ENCODE measurements at regions not wholly inside any gene's neighbourhood (a gene's known extent, or its start where the extent isn't known, plus 50 kb on each side); places are given as distances from the start of the nearest gene placed in this dataset.

GRCh38 chr9:23938908-23939307 lies 112.9 kb upstream of the ELAVL2 start:
- ChIA-PET POLR2A (no interaction called here), CTCF (no interaction called here)
- no peak for DNase-seq (ENCODE audit: low read depth)
- Histone ChIP-seq H3K36me3 (ENCODE audit: control insufficient read depth, insufficient read depth, low read length) (no peaks in the 10 kb centered on the region), H3K27me3 (ENCODE audit: control insufficient read depth, insufficient read depth, low read length) (no peaks in the 10 kb centered on the region), H3K4me3 (ENCODE audit: low read depth, low read length) (no peak overlapping the region)
- TF ChIP-seq CTCF (IDR thresholded peaks at IDR 0.05; ENCODE audit: insufficient read depth, low read depth, low read length), result no peak

- no peak overlapping the region for H3K4me3 ChIP-seq (ENCODE audit: low read depth, low read length)
- no peaks in the 10 kb centered on the region for H3K27me3 ChIP-seq (ENCODE audit: control insufficient read depth, insufficient read depth, low read length)
- ChIA-PET CTCF (no interaction called here), POLR2A (no interaction called here)
- TF ChIP-seq CTCF (IDR thresholded peaks at IDR 0.05; ENCODE audit: insufficient read depth, low read depth, low read length), result no peak
- no peak for DNase-seq (ENCODE audit: low read depth)
- no peaks in the 10 kb centered on the region for H3K36me3 ChIP-seq (ENCODE audit: control insufficient read depth, insufficient read depth, low read length)
Measured at GRCh38 chr9:23934291-23934906, 108.4 kb upstream of the ELAVL2 start.

GRCh38 chr9:23933348-23933747 lies 107.3 kb upstream of the ELAVL2 start:
- ChIA-PET POLR2A (no interaction called here), CTCF (no interaction called here)
- no peaks in the 10 kb centered on the region for H3K27me3 ChIP-seq (ENCODE audit: control insufficient read depth, insufficient read depth, low read length)

GRCh38 chr9:23926368-23926767 lies 100.3 kb upstream of the ELAVL2 start:
- TF ChIP-seq CTCF (IDR thresholded peaks at IDR 0.05; ENCODE audit: insufficient read depth, low read depth, low read length), result no peak
- no peak overlapping the region for H3K4me3 ChIP-seq (ENCODE audit: low read depth, low read length)
- H3K36me3 ChIP-seq (ENCODE audit: control insufficient read depth, insufficient read depth, low read length), result no peaks in the 10 kb centered on the region
- ChIA-PET POLR2A (no interaction called here), CTCF (interaction anchor here (1.0 kb wide), 1 partner anchor 14 kb away, joined by 3 read pairs; no protein-coding TSS in a partner anchor)
- no peaks in the 10 kb centered on the region for H3K27me3 ChIP-seq (ENCODE audit: control insufficient read depth, insufficient read depth, low read length)
- DNase-seq (ENCODE audit: low read depth), result no peak

More at GRCh38 chr9:23933348-23933747, 107.3 kb upstream of the ELAVL2 start:
- Histone ChIP-seq H3K4me3 (ENCODE audit: low read depth, low read length) (no peak overlapping the region), H3K36me3 (ENCODE audit: control insufficient read depth, insufficient read depth, low read length) (no peaks in the 10 kb centered on the region)
- DNase-seq (ENCODE audit: low read depth), result no peak
- TF ChIP-seq CTCF (IDR thresholded peaks at IDR 0.05; ENCODE audit: insufficient read depth, low read depth, low read length), result no peak

GRCh38 chr9:23914431-23915003 lies 88.5 kb upstream of the ELAVL2 start:
- Histone ChIP-seq H3K36me3 (ENCODE audit: control insufficient read depth, insufficient read depth, low read length) (no peaks in the 10 kb centered on the region), H3K27me3 (ENCODE audit: control insufficient read depth, insufficient read depth, low read length) (no peaks in the 10 kb centered on the region), H3K4me3 (ENCODE audit: low read depth, low read length) (no peak overlapping the region)
- TF ChIP-seq CTCF (IDR thresholded peaks at IDR 0.05; ENCODE audit: insufficient read depth, low read depth, low read length), result no peak
- POLR2A ChIA-PET, result no interaction called here
- no peak for DNase-seq (ENCODE audit: low read depth)
- CTCF ChIA-PET, result no interaction called here

Measured in BJ (cell line).